Liver (tissue), 7 donors: ENCODE measurements at regions not wholly inside any gene's neighbourhood (a gene's known extent, or its start where the extent isn't known, plus 50 kb on each side); places are given as distances from the start of the nearest gene placed in this dataset.

ENCODE experiments used
- DNase-seq: peaks from one replicate; pipeline ENCODE4 v3.0.0-alpha.2; 2017; ENCODE audit warnings: low spot score
- H3K27ac ChIP-seq, 2 donors: one replicate each; pipeline ENCODE4 v1.7.0; 2013; ENCODE audit warnings: inconsistent platforms in 2 of 2, low read length in 2 of 2, control low read depth in 1 of 2, low read depth in 1 of 2, mild to moderate bottlenecking in 1 of 2
- H3K27me3 ChIP-seq, 4 donors: one replicate each; pipeline versions ENCODE4 v1.6.1 to v1.7.0; 2013; ENCODE audit warnings: low read length in 3 of 4, inconsistent platforms in 1 of 4, mild to moderate bottlenecking in 1 of 4, moderate library complexity in 1 of 4; ENCODE audit not compliant: control insufficient read depth in 4 of 4, insufficient read depth in 4 of 4
- H3K36me3 ChIP-seq, 4 donors: one replicate each; pipeline versions ENCODE4 v1.6.1 to v1.7.0; 2013; ENCODE audit warnings: low read length in 3 of 4, mild to moderate bottlenecking in 3 of 4, low read depth in 1 of 4, moderate library complexity in 1 of 4; ENCODE audit not compliant: control insufficient read depth in 4 of 4, insufficient read depth in 3 of 4
- H3K4me1 ChIP-seq, 4 donors: one replicate each; pipeline versions ENCODE4 v1.6.1 to v1.7.0; 2013; ENCODE audit warnings: low read length in 3 of 4, mild to moderate bottlenecking in 3 of 4, moderate library complexity in 1 of 4; ENCODE audit not compliant: control insufficient read depth in 4 of 4, insufficient read depth in 4 of 4
- H3K4me3 ChIP-seq, 3 donors: one replicate each; pipeline versions ENCODE4 v1.6.1 to v1.7.0; 2013; ENCODE audit warnings: low read length in 3 of 3, control low read depth in 1 of 3, low read depth in 1 of 3, mild to moderate bottlenecking in 1 of 3
- H3K9ac ChIP-seq, 2 donors: one replicate each; pipeline ENCODE4 v1.7.0; 2013; ENCODE audit warnings: low read length in 2 of 2, mild to moderate bottlenecking in 2 of 2, moderate library complexity in 2 of 2, control low read depth in 1 of 2, low read depth in 1 of 2
- H3K9me3 ChIP-seq, 4 donors: one replicate each; pipeline versions ENCODE4 v1.6.1 to v1.7.0; 2013; ENCODE audit warnings: low read length in 3 of 4; ENCODE audit not compliant: control insufficient read depth in 4 of 4
- FOXA1 ChIP-seq: IDR thresholded peaks from 2 replicates; pipeline ENCODE4 v1.6.1; 2016; ENCODE audit warnings: antibody characterized with exemption
- FOXA2 ChIP-seq: IDR thresholded peaks from 2 replicates; pipeline ENCODE4 v1.6.1; 2016; ENCODE audit warnings: antibody characterized with exemption
- HNF4A ChIP-seq, 2 donors: conservative IDR thresholded peaks; 2 replicates each; pipeline ENCODE4 v1.6.1; 2016; ENCODE audit warnings: antibody characterized with exemption in 2 of 2, mild to moderate bottlenecking in 2 of 2
- HNF4G ChIP-seq: IDR thresholded peaks from 2 replicates; pipeline ENCODE4 v1.6.1; 2016; ENCODE audit warnings: antibody characterized with exemption
- JUND ChIP-seq, 2 donors: IDR thresholded peaks; 2 replicates each; pipeline ENCODE4 v1.6.1; 2016; ENCODE audit warnings: antibody characterized with exemption in 2 of 2
- MAX ChIP-seq: IDR thresholded peaks from 2 replicates; pipeline ENCODE4 v1.6.1; 2016; ENCODE audit warnings: antibody characterized with exemption
- NR2F2 ChIP-seq: IDR thresholded peaks from 2 replicates; pipeline ENCODE4 v1.6.1; 2016; ENCODE audit warnings: antibody characterized with exemption
- RAD21 ChIP-seq, 2 donors: IDR thresholded peaks; 2 replicates each; pipeline ENCODE4 v1.6.1; 2016; ENCODE audit warnings: antibody characterized with exemption in 2 of 2, mild to moderate bottlenecking in 2 of 2
- SP1 ChIP-seq: IDR thresholded peaks from 2 replicates; pipeline ENCODE4 v1.6.1; 2018; ENCODE audit warnings: antibody characterized with exemption, mild to moderate bottlenecking
- TAF1 ChIP-seq: conservative IDR thresholded peaks from 2 replicates; pipeline ENCODE4 v1.6.1; 2016; ENCODE audit warnings: antibody characterized with exemption, mild to moderate bottlenecking
- YY1 ChIP-seq: IDR thresholded peaks from 2 replicates; pipeline ENCODE4 v1.6.1; 2016; ENCODE audit warnings: antibody characterized with exemption, mild to moderate bottlenecking
- WGBS: extraction: QIAGEN DNeasy Blood & Tissue Kit; methylation state at CpG from one replicate; pipeline ENCODE4 v1.1.7; 2013; 5-methylcytosine and 5-hydroxymethylcytosine counted together
- TF ChIP-seq, protein P1 (sequence below): IDR thresholded peaks from 2 replicates; pipeline ENCODE4 v1.6.1; 2016; ENCODE audit warnings: antibody characterized with exemption
- donor health status: healthy.
- donor health status: healthy.
- donor health status: healthy.
- donor health status: healthy.

DNA sequence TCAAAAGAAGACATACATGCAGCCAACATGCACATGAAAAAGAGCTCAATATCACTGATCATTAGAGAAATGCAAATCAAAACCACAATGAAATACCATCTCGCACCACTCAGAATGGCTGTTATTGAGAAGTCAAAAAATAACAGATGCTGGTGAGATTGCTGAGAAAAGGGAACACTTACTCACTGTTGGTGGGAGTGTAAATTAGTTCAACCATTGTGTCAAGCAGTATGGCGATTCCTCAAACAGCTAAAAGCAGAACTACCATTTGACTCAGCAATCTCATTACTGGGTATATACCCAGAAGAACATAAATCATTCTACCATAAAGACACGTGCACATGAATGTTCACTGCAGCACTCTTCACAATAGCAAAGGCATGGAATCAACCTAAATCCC, 95.5 kb upstream of the XIRP2 start:
- TF ChIP-seq HNF4A (conservative IDR thresholded peaks at IDR 0.05) = no peak
- no peak for TF ChIP-seq MAX
- no peak for TF ChIP-seq YY1
- Histone ChIP-seq H3K36me3 (no peaks in the 10 kb centered on the region), H3K27me3 (no peaks in the 10 kb centered on the region), H3K4me3 (no peak overlapping the region), H3K9me3 (peaks cover 0 to 4% (median 1%) of the 10 kb centered on the region in 4 donors), H3K27ac (no peak overlapping the region), H3K9ac (no peak overlapping the region), H3K4me1 (no peaks in the 10 kb centered on the region)
- DNase-seq = no peak
- WGBS = 75% methylated on average over 3 of the region's 3 CpGs

DNA sequence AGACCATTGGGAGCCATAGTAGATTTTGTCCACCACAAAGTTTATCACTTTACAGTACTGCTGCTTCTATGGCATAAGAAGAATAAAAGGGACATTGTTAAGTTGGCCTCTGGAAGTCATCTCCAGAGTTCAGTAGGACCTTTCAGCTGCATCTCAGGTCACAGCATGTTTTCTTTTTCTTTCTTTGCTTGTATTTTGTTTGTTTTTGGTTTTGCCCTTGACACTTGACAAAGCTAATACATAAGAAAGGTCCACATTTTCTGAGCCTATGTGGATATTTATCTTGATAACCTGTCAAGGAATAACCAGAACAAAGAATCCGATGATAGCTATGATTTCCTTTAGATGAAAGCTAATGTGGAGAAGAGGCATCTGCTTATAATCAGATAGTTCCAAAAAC, 101.6 kb upstream of the XIRP2 start:
- TF ChIP-seq FOXA2 (no peak), SP1 (no peak), RAD21 (IDR thresholded peaks at IDR 0.05) (no peak), FOXA1 (no peak), HNF4G (no peak), JUND (IDR thresholded peaks at IDR 0.05) (no peak), NR2F2 (no peak), TAF1 (no peak), HNF4A (conservative IDR thresholded peaks at IDR 0.05) (no peak)
- DNase-seq = no peak
- Histone ChIP-seq H3K9me3 (peaks cover 0 to under 1% (median 0%) of the 10 kb centered on the region in 4 donors), H3K36me3 (no peaks in the 10 kb centered on the region), H3K9ac (no peak overlapping the region), H3K27me3 (no peaks in the 10 kb centered on the region), H3K4me1 (no peaks in the 10 kb centered on the region), H3K4me3 (no peak overlapping the region), H3K27ac (no peak overlapping the region)
- 58% methylated on average over 1 of the region's 1 CpG for WGBS

- DNase-seq = no peak
- WGBS = 43% methylated on average over 8 of the region's 8 CpGs
These were observed 103.9 kb upstream of the XIRP2 start for GRCh38 chr2:166784296-166784946.

More at GRCh38 chr2:166784296-166784946, 103.9 kb upstream of the XIRP2 start:
- no peak overlapping the region for H3K27ac ChIP-seq
- no peaks in the 10 kb centered on the region for H3K4me1 ChIP-seq
- no peaks in the 10 kb centered on the region for H3K9me3 ChIP-seq
- H3K4me3 ChIP-seq = no peak overlapping the region
- TF ChIP-seq, protein P1, sequence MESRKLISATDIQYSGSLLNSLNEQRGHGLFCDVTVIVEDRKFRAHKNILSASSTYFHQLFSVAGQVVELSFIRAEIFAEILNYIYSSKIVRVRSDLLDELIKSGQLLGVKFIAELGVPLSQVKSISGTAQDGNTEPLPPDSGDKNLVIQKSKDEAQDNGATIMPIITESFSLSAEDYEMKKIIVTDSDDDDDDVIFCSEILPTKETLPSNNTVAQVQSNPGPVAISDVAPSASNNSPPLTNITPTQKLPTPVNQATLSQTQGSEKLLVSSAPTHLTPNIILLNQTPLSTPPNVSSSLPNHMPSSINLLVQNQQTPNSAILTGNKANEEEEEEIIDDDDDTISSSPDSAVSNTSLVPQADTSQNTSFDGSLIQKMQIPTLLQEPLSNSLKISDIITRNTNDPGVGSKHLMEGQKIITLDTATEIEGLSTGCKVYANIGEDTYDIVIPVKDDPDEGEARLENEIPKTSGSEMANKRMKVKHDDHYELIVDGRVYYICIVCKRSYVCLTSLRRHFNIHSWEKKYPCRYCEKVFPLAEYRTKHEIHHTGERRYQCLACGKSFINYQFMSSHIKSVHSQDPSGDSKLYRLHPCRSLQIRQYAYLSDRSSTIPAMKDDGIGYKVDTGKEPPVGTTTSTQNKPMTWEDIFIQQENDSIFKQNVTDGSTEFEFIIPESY = no peak
- TF ChIP-seq TAF1 (no peak), MAX (no peak), RAD21 (IDR thresholded peaks at IDR 0.05) (no peak), NR2F2 (no peak), FOXA2 (no peak), YY1 (no peak)
- H3K9ac ChIP-seq = no peak overlapping the region
- no peaks in the 10 kb centered on the region for H3K27me3 ChIP-seq
- H3K36me3 ChIP-seq = no peaks in the 10 kb centered on the region
